ENCODE measurements at regions not wholly inside any gene's neighbourhood (a gene's known extent, or its start where the extent isn't known, plus 50 kb on each side); places are given as distances from the start of the nearest gene placed in this dataset.

GRCh38 chr12:78420991-78421390 is 443.6 kb upstream of the SYT1 start:
- no peak overlapping the region for H4K8ac ChIP-seq (ENCODE audit: low read length)
- no peaks in the 10 kb centered on the region for H3K4me1 ChIP-seq (ENCODE audit: control insufficient read depth, insufficient read depth, low read depth, low read length)
- H3K23ac ChIP-seq (ENCODE audit: low read length in 2 of 2) = no peak overlapping the region
- H2BK15ac ChIP-seq (ENCODE audit: low read depth, poor library complexity, severe bottlenecking) = no peak overlapping the region
- no peak overlapping the region for H3K14ac ChIP-seq (ENCODE audit: low read length in 2 of 2)
- H3K18ac ChIP-seq (ENCODE audit: low read depth in 1 of 2, low read length in 2 of 2) = no peak overlapping the region
- no peak overlapping the region for H2AK5ac ChIP-seq (ENCODE audit: low read length, severe bottlenecking)
- no peak overlapping the region for H3K4me3 ChIP-seq (ENCODE audit: insufficient read depth in 1 of 2, low read depth in 1 of 2, low read length in 2 of 2)
- no peaks in the 10 kb centered on the region for H3K27me3 ChIP-seq (ENCODE audit: control insufficient read depth in 1 of 2, insufficient read depth in 1 of 2, low read length in 2 of 2)
- H3K4ac ChIP-seq (ENCODE audit: low read depth in 1 of 2, low read length in 2 of 2) = no peak overlapping the region
- no peak overlapping the region for H2BK5ac ChIP-seq (ENCODE audit: low read depth, low read length, poor library complexity, severe bottlenecking)
- WGBS = 100% methylated on average over 1 of the region's 4 CpGs
- H2BK120ac ChIP-seq (ENCODE audit: low read depth, low read length) = no peak overlapping the region
- H2AFZ ChIP-seq (ENCODE audit: low read depth, low read length) = no peak overlapping the region
- no peaks in the 10 kb centered on the region for H3K36me3 ChIP-seq (ENCODE audit: control insufficient read depth in 1 of 2, insufficient read depth in 2 of 2, low read depth in 1 of 2, low read length in 2 of 2)
- no peak for DNase-seq
- H3K9me3 ChIP-seq (ENCODE audit: control insufficient read depth, low read length) = no peaks in the 10 kb centered on the region
- no peaks in the 10 kb centered on the region for H3K79me1 ChIP-seq (replicated peaks; ENCODE audit: low read length, poor library complexity, severe bottlenecking)
- no peak overlapping the region for H4K91ac ChIP-seq (ENCODE audit: low read length)
- H3K9ac ChIP-seq (ENCODE audit: low read length) = no peak overlapping the region
- H2BK12ac ChIP-seq (ENCODE audit: low read length in 2 of 2) = no peak overlapping the region
- no peak overlapping the region for H3K4me2 ChIP-seq (ENCODE audit: low read length, poor library complexity, severe bottlenecking)
- H3K27ac ChIP-seq (ENCODE audit: low read length, poor library complexity, severe bottlenecking) = no peak overlapping the region

DNA sequence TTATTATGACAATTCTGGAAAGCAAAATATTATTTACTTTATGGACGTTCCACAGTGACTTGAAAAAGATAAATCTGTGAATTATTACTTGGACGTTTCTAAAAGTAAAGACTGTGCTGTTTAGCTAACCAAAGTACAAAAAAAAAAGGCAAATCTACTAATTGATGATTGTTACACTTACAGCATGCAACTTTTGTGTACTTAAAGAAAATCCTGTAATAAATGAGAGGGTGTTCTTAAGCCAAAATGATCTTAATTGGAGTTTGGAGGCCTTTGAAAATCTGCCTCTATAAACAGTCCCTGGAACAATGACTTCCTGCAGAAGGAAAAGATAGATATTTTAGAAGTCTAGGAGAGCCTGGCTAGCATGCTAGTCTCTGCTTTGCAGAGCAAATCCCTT is 434.0 kb upstream of the SYT1 start:
- H3K4me1 ChIP-seq (ENCODE audit: control insufficient read depth, insufficient read depth, low read depth, low read length) = no peaks in the 10 kb centered on the region
- H3K23ac ChIP-seq (ENCODE audit: low read length in 2 of 2) = no peak overlapping the region
- H2AK5ac ChIP-seq (ENCODE audit: low read length, severe bottlenecking) = no peak overlapping the region
- H4K91ac ChIP-seq (ENCODE audit: low read length) = no peak overlapping the region
- peak; percentile 3 for DNase-seq
- no peak overlapping the region for H3K27ac ChIP-seq (ENCODE audit: low read length, poor library complexity, severe bottlenecking)
- no peak overlapping the region for H3K4ac ChIP-seq (ENCODE audit: low read depth in 1 of 2, low read length in 2 of 2)
- H3K9me3 ChIP-seq (ENCODE audit: control insufficient read depth, low read length) = no peaks in the 10 kb centered on the region
- no peak overlapping the region for H4K8ac ChIP-seq (ENCODE audit: low read length)
- H2BK5ac ChIP-seq (ENCODE audit: low read depth, low read length, poor library complexity, severe bottlenecking) = no peak overlapping the region
- no peak overlapping the region for H3K18ac ChIP-seq (ENCODE audit: low read depth in 1 of 2, low read length in 2 of 2)
- no peak overlapping the region for H2BK12ac ChIP-seq (ENCODE audit: low read length in 2 of 2)
- no peak overlapping the region for H3K14ac ChIP-seq (ENCODE audit: low read length in 2 of 2)
- no peak overlapping the region for H3K4me3 ChIP-seq (ENCODE audit: insufficient read depth in 1 of 2, low read depth in 1 of 2, low read length in 2 of 2)
- H2BK15ac ChIP-seq (ENCODE audit: low read depth, poor library complexity, severe bottlenecking) = no peak overlapping the region
- H2AFZ ChIP-seq (ENCODE audit: low read depth, low read length) = no peak overlapping the region
- H3K79me1 ChIP-seq (replicated peaks; ENCODE audit: low read length, poor library complexity, severe bottlenecking) = no peaks in the 10 kb centered on the region
- H3K36me3 ChIP-seq (ENCODE audit: control insufficient read depth in 1 of 2, insufficient read depth in 2 of 2, low read depth in 1 of 2, low read length in 2 of 2) = no peaks in the 10 kb centered on the region
- no peaks in the 10 kb centered on the region for H3K27me3 ChIP-seq (ENCODE audit: control insufficient read depth in 1 of 2, insufficient read depth in 1 of 2, low read length in 2 of 2)
- WGBS = no CpG with 5 or more reads among the region's 2 CpGs
- H3K4me2 ChIP-seq (ENCODE audit: low read length, poor library complexity, severe bottlenecking) = no peak overlapping the region
- no peak overlapping the region for H2BK120ac ChIP-seq (ENCODE audit: low read depth, low read length)
- H3K9ac ChIP-seq (ENCODE audit: low read length) = no peak overlapping the region

- Histone ChIP-seq H4K91ac (ENCODE audit: low read length) (no peak overlapping the region), H2AK5ac (ENCODE audit: low read length, severe bottlenecking) (no peak overlapping the region), H3K18ac (ENCODE audit: low read depth in 1 of 2, low read length in 2 of 2) (no peak overlapping the region), H3K27me3 (ENCODE audit: control insufficient read depth in 1 of 2, insufficient read depth in 1 of 2, low read length in 2 of 2) (no peaks in the 10 kb centered on the region), H3K79me1 (replicated peaks; ENCODE audit: low read length, poor library complexity, severe bottlenecking) (no peaks in the 10 kb centered on the region), H3K4ac (ENCODE audit: low read depth in 1 of 2, low read length in 2 of 2) (no peak overlapping the region), H2BK15ac (ENCODE audit: low read depth, poor library complexity, severe bottlenecking) (no peak overlapping the region), H3K27ac (ENCODE audit: low read length, poor library complexity, severe bottlenecking) (no peak overlapping the region), H2AFZ (ENCODE audit: low read depth, low read length) (no peak overlapping the region), H4K8ac (ENCODE audit: low read length) (no peak overlapping the region), H2BK12ac (ENCODE audit: low read length in 2 of 2) (no peak overlapping the region), H3K36me3 (ENCODE audit: control insufficient read depth in 1 of 2, insufficient read depth in 2 of 2, low read depth in 1 of 2, low read length in 2 of 2) (no peaks in the 10 kb centered on the region), H3K4me3 (ENCODE audit: insufficient read depth in 1 of 2, low read depth in 1 of 2, low read length in 2 of 2) (no peak overlapping the region), H3K14ac (ENCODE audit: low read length in 2 of 2) (no peak overlapping the region), H3K9me3 (ENCODE audit: control insufficient read depth, low read length) (peaks cover 3% of the 10 kb centered on the region), H3K9ac (ENCODE audit: low read length) (no peak overlapping the region), H2BK5ac (ENCODE audit: low read depth, low read length, poor library complexity, severe bottlenecking) (no peak overlapping the region), H3K4me2 (ENCODE audit: low read length, poor library complexity, severe bottlenecking) (no peak overlapping the region), H3K4me1 (ENCODE audit: control insufficient read depth, insufficient read depth, low read depth, low read length) (no peaks in the 10 kb centered on the region), H3K23ac (ENCODE audit: low read length in 2 of 2) (no peak overlapping the region), H2BK120ac (ENCODE audit: low read depth, low read length) (no peak overlapping the region)
- peak; percentile 19 for DNase-seq
These were observed 432.6 kb upstream of the SYT1 start for GRCh38 chr12:78431931-78432330.

DNA sequence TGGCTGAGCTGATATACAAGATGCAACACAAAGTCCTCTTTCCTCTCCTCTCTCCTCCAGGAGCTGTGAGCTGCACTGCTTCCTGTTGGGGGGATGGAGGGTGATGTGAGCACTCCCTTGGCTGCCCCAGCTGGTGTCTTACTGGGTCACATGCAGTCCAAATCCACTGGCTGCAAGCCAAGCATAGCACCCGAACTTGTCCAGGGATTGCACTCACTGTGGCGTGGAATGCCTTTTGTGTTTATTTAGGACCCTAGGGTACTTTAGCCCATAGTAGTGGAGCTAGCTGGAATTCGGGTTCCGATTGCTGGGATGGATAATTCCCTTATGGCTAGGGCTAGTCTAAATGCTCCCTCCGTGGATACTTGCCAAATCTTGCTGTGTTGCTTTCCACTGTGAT is 424.9 kb upstream of the SYT1 start:
- WGBS = 97% methylated on average over 5 of the region's 5 CpGs

More for the DNA sequence above, 424.9 kb upstream of the SYT1 start:
- no peak overlapping the region for H3K14ac ChIP-seq (ENCODE audit: low read length in 2 of 2)
- H3K79me1 ChIP-seq (replicated peaks; ENCODE audit: low read length, poor library complexity, severe bottlenecking) = no peaks in the 10 kb centered on the region
- no peak overlapping the region for H2BK5ac ChIP-seq (ENCODE audit: low read depth, low read length, poor library complexity, severe bottlenecking)
- peak overlapping the region; percentile 41 for H3K27ac ChIP-seq (ENCODE audit: low read length, poor library complexity, severe bottlenecking)
- DNase-seq = no peak
- H2BK120ac ChIP-seq (ENCODE audit: low read depth, low read length) = no peak overlapping the region
- no peak overlapping the region for H3K4me3 ChIP-seq (ENCODE audit: insufficient read depth in 1 of 2, low read depth in 1 of 2, low read length in 2 of 2)
- no peak overlapping the region for H4K8ac ChIP-seq (ENCODE audit: low read length)
- H3K27me3 ChIP-seq (ENCODE audit: control insufficient read depth in 1 of 2, insufficient read depth in 1 of 2, low read length in 2 of 2) = no peaks in the 10 kb centered on the region
- H2AK5ac ChIP-seq (ENCODE audit: low read length, severe bottlenecking) = no peak overlapping the region
- H3K4me1 ChIP-seq (ENCODE audit: control insufficient read depth, insufficient read depth, low read depth, low read length) = peaks cover 7% of the 10 kb centered on the region
- H3K9ac ChIP-seq (ENCODE audit: low read length) = no peak overlapping the region
- peaks cover 23% of the 10 kb centered on the region for H3K9me3 ChIP-seq (ENCODE audit: control insufficient read depth, low read length)
- H3K4ac ChIP-seq (ENCODE audit: low read depth in 1 of 2, low read length in 2 of 2) = no peak overlapping the region
- peak overlapping the region; percentile 75 for H4K91ac ChIP-seq (ENCODE audit: low read length)
- H2BK12ac ChIP-seq (ENCODE audit: low read length in 2 of 2) = no peak overlapping the region
- peak overlapping the region; percentile 80 for H2BK15ac ChIP-seq (ENCODE audit: low read depth, poor library complexity, severe bottlenecking)
- H3K4me2 ChIP-seq (ENCODE audit: low read length, poor library complexity, severe bottlenecking) = peak overlapping the region; percentile 7
- no peaks in the 10 kb centered on the region for H3K36me3 ChIP-seq (ENCODE audit: control insufficient read depth in 1 of 2, insufficient read depth in 2 of 2, low read depth in 1 of 2, low read length in 2 of 2)
- no peak overlapping the region for H2AFZ ChIP-seq (ENCODE audit: low read depth, low read length)
- H3K23ac ChIP-seq (ENCODE audit: low read length in 2 of 2) = no peak overlapping the region
- H3K18ac ChIP-seq (ENCODE audit: low read depth in 1 of 2, low read length in 2 of 2) = no peak overlapping the region

Data from mesenchymal stem cell (in vitro differentiated cells and primary cell).